Pancreas (tissue), 10 donors: ENCODE measurements at regions not wholly inside any gene's neighbourhood (a gene's known extent, or its start where the extent isn't known, plus 50 kb on each side); places are given as distances from the start of the nearest gene placed in this dataset.
"Not testable (repeated sequence)": the region's sequence is repeated elsewhere in the genome, so short reads cannot be mapped to it uniquely, and the experiment has no call there.

Experiments
- ATAC-seq, 4 donors: fragments of 200-7000 bp; cut with Tn5 transposase; one replicate each; pipeline versions ENCODE4 v1.8.0 to v1.9.1; 2020; ENCODE audit warnings: mild to moderate bottlenecking in 4 of 4, moderate library complexity in 4 of 4
- DNase-seq, 6 donors: peaks; one replicate each; pipeline ENCODE4 v3.0.0-alpha.2; 2020
- FAIRE-seq: peaks from 2 replicates; lab custom pipeline; 2012; peaks lifted over from hg19 to GRCh38; lab: Jason Lieb, UNC
- H3K27ac ChIP-seq, 4 donors: fragments of 200-600 bp; sonication (generic); 1 replicate in 3 of 4; 2 replicates in 1 of 4; pipeline versions ENCODE4 v1.5.0 to v1.8.0; 2020
- H3K27me3 ChIP-seq, 4 donors: fragments of 200-600 bp; one replicate each; pipeline ENCODE4 v1.8.0; 2021
- H3K36me3 ChIP-seq, 3 donors: fragments of 200-600 bp; sonication (generic) in 1 of 3; one replicate each; pipeline versions ENCODE4 v1.5.0 to v1.8.0; 2020 to 2021
- H3K4me1 ChIP-seq, 3 donors: fragments of 200-600 bp; one replicate each; pipeline ENCODE4 v1.8.0; 2021
- H3K4me3 ChIP-seq, 4 donors: fragments of 200-600 bp; sonication (generic) in 2 of 4; one replicate each; pipeline versions ENCODE4 v1.5.0 to v1.8.0; 2020 to 2021
- H3K9me3 ChIP-seq, 4 donors: fragments of 200-600 bp; one replicate each; pipeline ENCODE4 v1.8.0; 2021
- WGBS, 2 donors: extraction: QIAGEN DNeasy Blood & Tissue Kit; methylation state at CpG; one replicate each; pipeline ENCODE4 v1.1.7; 2013; 5-methylcytosine and 5-hydroxymethylcytosine counted together
- intact Hi-C, 3 donors: fragments of 100-400 bp; cut with DNase I; formaldehyde crosslinking; loops; one replicate each; pipeline versions ENCODE4 v1.11.1 to v1.14.2; 2022
- TF ChIP-seq, protein P1 (sequence below), 4 donors: fragments of 200-600 bp; sonication (generic) in 3 of 4; IDR thresholded peaks; one replicate each; pipeline versions ENCODE4 v1.5.0 to v1.8.0; 2021; ENCODE audit warnings: antibody characterized with exemption in 4 of 4
- donor health status: healthy with polysubstance abuse.
- donor health status: DM: no; HTN: no; CAD: no; lungs with moderate emphysema.
- donor health status: DM: no; HTN: no; CAD: no.
- donor health status: control.
- donor health status: control.
- donor health status: Bipolar disorder and iron deficiency.
- donor health status: DM: yes; HTN: yes; CAD: no.
- donor health status: DM: no; HTN: no; CAD: no.
- donor health status: DM: no; HTN: no; CAD: no.
- donor health status: DM: yes; HTN: yes; CAD: no.

DNA sequence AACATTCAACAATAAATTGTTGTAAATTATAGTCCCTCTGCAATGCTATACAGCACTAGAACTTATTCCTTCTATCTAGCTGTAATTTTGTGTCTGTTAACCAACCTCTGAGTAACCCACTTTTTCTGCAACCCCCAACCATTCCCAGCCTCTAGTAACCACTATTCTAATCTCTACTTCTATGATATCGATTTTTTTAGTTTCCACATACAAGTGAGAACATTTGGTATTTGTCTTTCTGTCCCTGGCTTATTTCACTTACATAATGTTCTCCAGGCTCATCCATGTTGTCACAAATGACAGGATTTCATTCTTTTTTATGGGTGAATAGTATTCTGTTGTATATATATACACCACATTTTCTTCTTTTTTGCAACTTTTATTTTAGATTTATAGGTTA lies 147.6 kb downstream of the MAIP1 start:
- no peak for ATAC-seq
- 49 to 68% methylated on average over 1 of the region's 1 CpG for WGBS, 2 donors
- intact Hi-C loops, result no loop called here

DNA sequence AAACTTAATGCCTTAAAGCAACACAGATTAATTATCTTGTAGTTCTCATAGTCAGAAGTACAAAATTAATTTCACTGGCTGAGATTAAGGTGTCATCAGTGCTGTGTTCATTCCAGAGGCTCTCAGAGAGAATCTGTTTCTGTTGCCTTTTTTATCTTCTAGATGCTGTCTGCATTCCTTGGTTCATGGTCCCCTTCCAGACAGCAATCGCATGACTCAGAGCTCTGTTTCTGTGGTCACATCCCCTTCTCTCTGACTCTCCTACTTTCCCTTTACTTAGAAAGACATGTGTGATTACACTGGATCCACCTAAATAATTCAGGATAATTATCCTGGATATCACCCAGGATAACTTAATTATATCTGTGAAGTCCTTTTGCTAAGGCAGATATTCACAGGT lies 148.6 kb downstream of the MAIP1 start:
- intact Hi-C loops, result no loop called here
- H3K36me3 ChIP-seq, result no peaks in the 10 kb centered on the region
- TF ChIP-seq, protein P1, sequence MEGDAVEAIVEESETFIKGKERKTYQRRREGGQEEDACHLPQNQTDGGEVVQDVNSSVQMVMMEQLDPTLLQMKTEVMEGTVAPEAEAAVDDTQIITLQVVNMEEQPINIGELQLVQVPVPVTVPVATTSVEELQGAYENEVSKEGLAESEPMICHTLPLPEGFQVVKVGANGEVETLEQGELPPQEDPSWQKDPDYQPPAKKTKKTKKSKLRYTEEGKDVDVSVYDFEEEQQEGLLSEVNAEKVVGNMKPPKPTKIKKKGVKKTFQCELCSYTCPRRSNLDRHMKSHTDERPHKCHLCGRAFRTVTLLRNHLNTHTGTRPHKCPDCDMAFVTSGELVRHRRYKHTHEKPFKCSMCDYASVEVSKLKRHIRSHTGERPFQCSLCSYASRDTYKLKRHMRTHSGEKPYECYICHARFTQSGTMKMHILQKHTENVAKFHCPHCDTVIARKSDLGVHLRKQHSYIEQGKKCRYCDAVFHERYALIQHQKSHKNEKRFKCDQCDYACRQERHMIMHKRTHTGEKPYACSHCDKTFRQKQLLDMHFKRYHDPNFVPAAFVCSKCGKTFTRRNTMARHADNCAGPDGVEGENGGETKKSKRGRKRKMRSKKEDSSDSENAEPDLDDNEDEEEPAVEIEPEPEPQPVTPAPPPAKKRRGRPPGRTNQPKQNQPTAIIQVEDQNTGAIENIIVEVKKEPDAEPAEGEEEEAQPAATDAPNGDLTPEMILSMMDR (IDR thresholded peaks at IDR 0.05), result no peak
- H3K27ac ChIP-seq, result no peak overlapping the region
- WGBS, 2 donors, result 95 to 96% methylated on average over 1 of the region's 1 CpG
- H3K4me1 ChIP-seq, result no peaks in the 10 kb centered on the region
- no peaks in the 10 kb centered on the region for H3K27me3 ChIP-seq
- ATAC-seq (no peak), FAIRE-seq (no peak), DNase-seq (no peak)
- no peak overlapping the region for H3K4me3 ChIP-seq
- no peaks in the 10 kb centered on the region for H3K9me3 ChIP-seq

More for the DNA sequence above, 147.6 kb downstream of the MAIP1 start:
- TF ChIP-seq, protein P1 (IDR thresholded peaks at IDR 0.05), result no peak
- Histone ChIP-seq H3K4me3 (no peak overlapping the region), H3K9me3 (no peaks in the 10 kb centered on the region), H3K36me3 (no peaks in the 10 kb centered on the region), H3K27ac (no peak overlapping the region), H3K27me3 (no peaks in the 10 kb centered on the region), H3K4me1 (no peaks in the 10 kb centered on the region)
- FAIRE-seq (no peak), DNase-seq (no peak)

DNA sequence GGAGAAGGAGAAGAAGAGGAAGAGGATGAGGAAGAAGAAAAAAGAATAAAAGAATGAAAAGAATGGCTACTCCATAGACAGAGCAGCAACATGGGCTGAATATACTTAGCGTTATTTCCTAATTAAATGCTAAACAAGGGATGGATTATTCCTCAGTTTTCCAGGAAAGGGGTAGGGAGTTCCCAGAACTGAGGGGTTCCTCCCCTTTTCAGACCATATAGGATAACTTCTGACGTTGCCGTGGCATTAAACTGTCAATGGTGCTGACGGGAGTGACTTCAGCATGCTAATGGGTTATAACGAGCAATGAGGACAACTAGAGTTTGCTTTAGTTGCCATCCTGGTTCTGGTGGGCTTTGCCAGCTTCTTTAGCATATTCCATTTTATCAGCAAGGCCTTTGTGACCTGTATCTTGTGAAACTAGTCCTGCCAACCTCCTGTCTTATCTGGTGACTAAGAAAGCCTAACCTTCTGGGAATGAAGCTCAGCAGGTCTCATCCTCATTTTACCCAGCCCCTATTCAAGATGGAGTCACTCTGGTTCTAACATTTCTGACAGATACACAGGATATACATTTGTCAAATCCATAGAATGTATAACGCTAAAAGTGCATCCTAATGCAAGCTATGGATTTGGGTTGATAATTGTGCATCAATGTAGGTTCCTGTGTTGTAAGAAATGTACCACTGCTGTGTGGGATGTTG lies 152.3 kb downstream of the MAIP1 start:
- Histone ChIP-seq H3K36me3 (no peaks in the 10 kb centered on the region), H3K4me1 (no peaks in the 10 kb centered on the region), H3K27me3 (no peaks in the 10 kb centered on the region), H3K27ac (no peak overlapping the region), H3K4me3 (no peak overlapping the region), H3K9me3 (no peaks in the 10 kb centered on the region)
- 86 to 89% methylated on average over 6 of the region's 6 CpGs for WGBS, 2 donors
- FAIRE-seq (no peak), DNase-seq (no peak), ATAC-seq (no peak)
- intact Hi-C loops, result no loop called here
- TF ChIP-seq, protein P1 (IDR thresholded peaks at IDR 0.05), result no peak

DNA sequence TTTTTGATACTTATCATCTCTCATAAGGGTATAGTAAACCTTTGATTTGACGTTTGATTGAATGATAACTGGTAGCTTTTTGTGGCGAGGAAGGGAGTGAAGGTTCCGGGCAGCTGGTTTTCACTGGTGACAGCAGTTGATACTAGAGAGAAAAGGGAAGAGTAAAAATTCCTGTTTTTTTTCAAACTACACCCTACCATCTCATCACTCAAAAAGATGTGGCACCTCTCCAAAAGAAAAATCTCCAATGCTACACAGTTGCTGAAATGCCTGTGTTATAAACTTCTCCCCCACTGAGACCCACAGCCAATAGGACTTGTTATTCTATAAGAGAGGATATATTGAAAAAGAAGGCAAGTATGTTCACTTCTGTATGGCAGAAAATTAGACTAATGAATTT lies 154.0 kb downstream of the MAIP1 start:
- Histone ChIP-seq H3K9me3 (no peaks in the 10 kb centered on the region), H3K4me3 (no peak overlapping the region), H3K27ac (no peak overlapping the region), H3K27me3 (no peaks in the 10 kb centered on the region), H3K4me1 (no peaks in the 10 kb centered on the region), H3K36me3 (no peaks in the 10 kb centered on the region)
- intact Hi-C loops, result no loop called here
- ATAC-seq (no peak), FAIRE-seq (no peak), DNase-seq (no peak)
- WGBS, 2 donors, result 88 to 89% methylated on average over 3 of the region's 3 CpGs
- TF ChIP-seq, protein P1 (IDR thresholded peaks at IDR 0.05), result no peak

DNA sequence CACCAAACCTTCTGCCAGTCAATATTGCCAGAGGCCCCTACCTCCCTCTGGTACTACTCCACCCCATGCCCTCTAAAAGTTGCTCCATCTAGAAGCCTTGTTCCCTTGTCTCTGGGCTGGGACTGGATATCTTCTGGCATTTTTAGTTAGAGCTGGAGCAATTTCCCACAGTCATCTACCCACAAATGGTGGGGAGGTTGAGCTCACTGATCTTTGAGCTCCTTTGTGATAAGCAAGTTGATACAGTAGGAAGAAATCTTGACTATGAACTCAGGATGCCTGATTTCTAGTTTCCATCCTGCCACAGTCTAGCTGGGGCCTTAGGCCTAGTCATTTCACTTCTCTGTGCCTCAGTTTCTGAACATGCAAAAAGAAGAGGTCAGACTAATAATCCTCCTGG lies 155.0 kb downstream of the MAIP1 start:
- intact Hi-C loops, result no loop called here
- Histone ChIP-seq H3K4me3 (no peak overlapping the region), H3K36me3 (no peaks in the 10 kb centered on the region), H3K4me1 (no peaks in the 10 kb centered on the region), H3K27me3 (no peaks in the 10 kb centered on the region), H3K9me3 (no peaks in the 10 kb centered on the region), H3K27ac (no peak overlapping the region)
- TF ChIP-seq, protein P1 (IDR thresholded peaks at IDR 0.05), result no peak
- ATAC-seq (no peak), FAIRE-seq (no peak), DNase-seq (no peak)

DNA sequence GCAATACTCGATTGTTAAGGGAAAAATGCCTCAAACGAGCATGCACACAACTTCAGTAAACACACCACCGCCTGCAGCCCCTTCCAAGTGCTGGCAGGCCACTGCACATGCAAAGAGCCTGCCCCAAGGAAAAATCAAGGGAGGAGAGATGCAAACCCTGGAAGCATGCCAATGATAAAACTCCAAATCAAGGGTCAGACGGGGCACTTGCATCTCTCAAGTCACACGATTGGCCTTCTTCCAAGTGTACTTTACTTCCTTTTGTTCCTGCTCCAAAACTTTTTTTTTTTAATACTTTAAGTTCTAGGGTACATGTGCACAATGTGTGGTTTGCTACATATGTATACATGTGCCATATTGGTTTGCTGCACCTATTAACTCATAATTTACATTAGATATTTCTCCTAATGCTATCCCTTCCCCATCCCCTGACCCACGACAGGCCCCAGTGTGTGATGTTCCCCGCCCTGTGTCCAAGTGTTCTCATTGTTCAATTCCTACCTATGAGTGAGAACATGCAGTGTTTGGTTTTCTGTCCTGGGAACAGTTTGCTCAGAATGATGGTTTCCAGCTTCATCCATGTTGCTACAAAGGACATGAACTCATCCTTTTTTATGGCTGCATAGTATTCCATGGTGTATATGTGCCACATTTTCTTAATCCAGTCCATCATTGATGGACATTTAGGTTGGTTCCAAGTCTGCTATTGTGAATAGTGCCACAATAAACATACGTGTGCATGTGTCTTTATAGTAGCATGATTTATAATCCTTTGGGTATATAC lies 157.8 kb downstream of the MAIP1 start:
- DNase-seq, H3K36me3 ChIP-seq, H3K4me3 ChIP-seq, FAIRE-seq, H3K4me1 ChIP-seq, ATAC-seq, H3K27me3 ChIP-seq, H3K9me3 ChIP-seq, H3K27ac ChIP-seq, intact Hi-C loops: not testable (repeated sequence)
- WGBS, 2 donors, result 61 to 62% methylated on average over 8 of the region's 8 CpGs
